ENCODE measurements at regions not wholly inside any gene's neighbourhood (a gene's known extent, or its start where the extent isn't known, plus 50 kb on each side); places are given as distances from the start of the nearest gene placed in this dataset.

DNA sequence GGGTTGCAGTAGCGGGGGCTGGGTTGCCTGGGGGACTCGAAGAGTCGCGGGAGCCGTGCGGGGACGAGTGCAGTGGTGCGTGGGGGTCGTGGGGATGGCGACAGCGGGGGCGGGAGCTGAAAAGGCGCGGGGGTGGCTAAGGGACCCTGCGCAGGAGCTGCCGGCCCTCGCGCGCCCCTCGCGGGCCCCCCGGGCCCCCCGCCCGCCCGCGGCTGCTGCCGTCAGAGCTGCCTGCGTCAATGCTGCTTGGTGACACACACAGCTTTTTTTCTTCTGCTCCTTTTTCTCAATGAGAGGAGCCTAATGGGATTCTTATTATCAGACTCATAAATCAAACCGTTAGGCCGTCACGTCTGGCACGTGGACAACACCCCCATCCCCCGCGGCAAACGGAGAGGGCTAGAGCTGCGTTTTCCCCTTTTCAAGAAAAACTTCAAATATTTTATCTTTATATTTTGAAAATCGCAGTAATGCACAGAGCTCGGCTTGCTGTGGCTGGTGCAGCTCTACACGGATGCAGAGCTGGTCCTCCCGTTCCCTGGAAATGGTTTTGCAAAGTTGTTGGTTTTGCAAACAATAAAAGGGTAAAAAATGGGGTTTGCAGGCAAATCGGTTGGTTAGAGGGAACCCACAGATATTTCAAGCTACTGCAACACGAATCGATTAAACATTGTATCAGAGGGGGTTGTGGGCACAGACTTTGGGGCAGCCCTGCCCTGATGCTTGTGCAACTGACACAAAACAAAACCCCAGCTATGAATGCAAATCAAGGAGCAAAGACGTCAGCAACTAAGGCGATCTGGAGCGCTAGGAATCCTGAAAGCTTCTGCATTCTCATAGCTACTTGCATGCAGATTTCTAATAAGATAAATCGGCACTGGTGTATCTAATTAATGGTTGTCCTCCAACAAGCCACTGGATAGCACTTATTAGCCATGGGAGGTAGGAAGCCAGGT is 161.4 kb downstream of the TBXT start:
- in situ Hi-C loops (cut with HindIII; ENCODE audit: low pct_unique_long_range_greater_than_20kb, low sequenced_read_pairs), result no loop called here
- no peak for DNase-seq (ENCODE audit: low read depth in 1 of 2, low spot score in 1 of 2)
- no peak for TF ChIP-seq JUND (IDR thresholded peaks at IDR 0.05; ENCODE audit: low read depth)

DNA sequence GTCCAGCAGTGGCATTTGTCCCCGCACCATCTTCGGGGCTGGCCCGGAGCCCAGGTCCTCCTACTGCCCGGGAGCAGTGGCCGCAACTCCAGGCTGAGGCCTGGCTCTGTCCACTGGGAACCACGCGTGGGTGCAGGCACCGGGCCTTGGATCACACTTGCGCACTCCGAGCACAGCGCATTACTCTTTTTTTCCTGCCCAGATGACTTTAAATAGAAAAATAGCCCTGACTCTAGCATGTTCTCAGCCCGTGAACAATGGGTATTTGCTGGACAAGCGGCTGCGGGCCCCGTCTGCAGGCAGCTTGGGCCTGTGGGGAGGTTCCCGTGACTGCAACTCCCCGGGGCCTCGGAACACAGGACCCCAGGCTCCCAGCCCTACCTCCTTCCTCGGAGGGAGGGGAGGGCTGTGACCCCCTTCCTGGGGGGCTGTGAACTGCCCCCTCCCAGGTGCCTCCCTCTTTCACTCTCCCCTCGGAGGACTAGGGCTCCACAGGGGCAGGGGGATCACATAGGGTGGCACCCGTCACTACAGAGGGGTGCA is 162.2 kb downstream of the TBXT start:
- no peak for DNase-seq (ENCODE audit: low read depth in 1 of 2, low spot score in 1 of 2)
- in situ Hi-C loops (cut with HindIII; ENCODE audit: low pct_unique_long_range_greater_than_20kb, low sequenced_read_pairs), result no loop called here
- TF ChIP-seq JUND (IDR thresholded peaks at IDR 0.05; ENCODE audit: low read depth), result no peak

DNA sequence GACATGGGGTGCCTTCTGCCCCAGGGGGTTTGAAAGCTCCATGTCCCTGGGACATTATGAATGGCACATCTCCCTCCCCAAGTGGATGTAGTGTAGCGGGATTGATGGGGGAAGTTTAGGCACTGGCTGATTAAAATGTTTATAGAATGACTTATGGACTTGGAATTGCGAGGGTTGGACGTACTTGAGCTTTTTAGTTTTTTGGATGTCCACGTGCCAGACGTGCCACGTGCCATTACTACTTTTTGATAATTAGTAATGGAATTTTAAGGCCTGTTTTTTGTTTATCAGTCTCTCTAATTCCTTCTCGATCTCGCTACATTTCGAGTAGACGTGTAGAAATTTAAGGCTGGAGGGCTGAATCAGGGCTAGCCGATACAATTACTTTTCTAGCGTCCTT is 162.8 kb downstream of the TBXT start:
- DNase-seq (ENCODE audit: low read depth in 1 of 2, low spot score in 1 of 2), result no peak
- in situ Hi-C loops (cut with HindIII; ENCODE audit: low pct_unique_long_range_greater_than_20kb, low sequenced_read_pairs), result no loop called here
- no peak for TF ChIP-seq JUND (IDR thresholded peaks at IDR 0.05; ENCODE audit: low read depth)

DNA sequence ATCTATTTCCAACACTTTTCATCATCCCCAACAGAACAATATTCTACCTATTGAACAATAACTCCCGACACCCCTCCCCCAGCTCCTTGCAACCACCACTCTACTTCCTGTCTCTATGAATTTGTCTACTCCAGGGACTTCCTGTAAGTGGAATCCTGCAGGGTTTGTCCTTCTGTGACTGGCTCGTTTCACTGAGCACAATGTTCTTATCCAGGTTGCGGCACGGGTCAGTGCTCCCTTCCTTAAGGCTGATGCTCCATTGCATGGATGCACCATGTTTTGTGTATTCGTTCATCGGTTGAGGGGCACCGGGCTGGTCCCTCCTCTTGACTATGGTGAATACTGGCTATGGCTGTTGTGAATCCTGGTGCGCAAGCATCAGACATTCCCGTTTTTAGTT is 163.2 kb downstream of the TBXT start:
- in situ Hi-C loops (cut with HindIII; ENCODE audit: low pct_unique_long_range_greater_than_20kb, low sequenced_read_pairs), result no loop called here
- TF ChIP-seq JUND (IDR thresholded peaks at IDR 0.05; ENCODE audit: low read depth), result no peak
- no peak for DNase-seq (ENCODE audit: low read depth in 1 of 2, low spot score in 1 of 2)

DNA sequence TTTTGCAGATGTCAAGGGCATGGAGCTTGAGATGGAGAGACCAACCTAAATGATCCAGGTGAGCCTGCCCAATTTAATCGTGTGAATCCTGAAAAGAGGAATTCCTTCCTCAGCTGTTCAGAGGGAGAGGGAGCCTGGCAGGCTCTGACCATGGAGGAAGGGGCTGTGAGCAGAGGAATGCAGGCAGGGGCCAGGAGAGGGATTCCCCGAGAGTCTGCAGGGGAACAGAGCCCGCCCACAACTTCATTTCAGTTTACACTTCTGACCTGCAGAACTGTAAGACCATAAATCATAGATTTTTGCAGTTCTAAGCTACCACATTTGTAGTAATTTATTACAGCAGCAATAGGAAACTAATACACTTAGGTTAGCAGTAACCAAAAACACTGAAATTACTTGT is 164.1 kb downstream of the TBXT start:
- TF ChIP-seq JUND (IDR thresholded peaks at IDR 0.05; ENCODE audit: low read depth), result no peak
- in situ Hi-C loops (cut with HindIII; ENCODE audit: low pct_unique_long_range_greater_than_20kb, low sequenced_read_pairs), result no loop called here
- no peak for DNase-seq (ENCODE audit: low read depth in 1 of 2, low spot score in 1 of 2)

DNA sequence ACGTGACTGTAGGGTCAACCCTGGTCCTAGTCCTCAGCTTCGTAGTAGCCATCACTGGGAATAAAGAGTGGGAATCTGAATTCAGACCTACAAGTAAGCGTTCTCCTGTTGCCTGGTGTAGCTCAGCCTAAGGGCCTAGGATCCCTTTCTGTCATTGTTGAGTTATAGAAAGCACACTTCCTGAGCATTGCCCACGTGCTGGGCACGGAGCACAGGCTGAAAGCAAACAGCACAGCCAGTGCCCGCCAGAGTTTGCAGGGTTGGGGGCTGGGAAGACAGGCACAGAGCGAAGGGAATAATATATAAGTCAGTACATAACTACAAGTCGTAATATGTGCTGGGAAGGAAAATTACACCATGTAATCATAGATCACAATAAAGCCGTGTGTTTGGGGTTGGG is 166.3 kb downstream of the TBXT start:
- TF ChIP-seq JUND (IDR thresholded peaks at IDR 0.05; ENCODE audit: low read depth), result no peak
- in situ Hi-C loops (cut with HindIII; ENCODE audit: low pct_unique_long_range_greater_than_20kb, low sequenced_read_pairs), result no loop called here
- no peak for DNase-seq (ENCODE audit: low read depth in 1 of 2, low spot score in 1 of 2)

DNA sequence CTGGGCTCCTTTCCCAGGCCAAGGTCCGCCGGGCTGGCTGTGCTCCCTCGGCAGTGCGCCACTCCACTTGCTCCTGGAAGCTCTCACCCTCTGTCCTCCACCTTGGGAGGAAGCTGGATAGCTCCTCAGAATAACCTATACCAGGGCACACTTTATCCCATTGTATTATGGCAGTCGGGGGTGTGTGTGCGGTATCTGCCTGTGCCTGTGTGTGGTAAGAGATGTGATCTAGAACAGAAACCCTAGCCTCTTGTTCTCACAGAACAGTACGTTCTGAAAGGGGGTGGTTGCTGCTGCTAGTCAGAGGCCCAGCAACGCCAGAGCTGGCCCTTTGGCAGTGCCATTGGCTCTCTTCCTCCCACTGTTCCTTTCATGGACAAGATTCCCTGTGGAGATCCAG is 168.4 kb downstream of the TBXT start:
- no peak for TF ChIP-seq JUND (IDR thresholded peaks at IDR 0.05; ENCODE audit: low read depth)
- in situ Hi-C loops (cut with HindIII; ENCODE audit: low pct_unique_long_range_greater_than_20kb, low sequenced_read_pairs), result no loop called here
- DNase-seq (ENCODE audit: low read depth in 1 of 2, low spot score in 1 of 2), result no peak

DNA sequence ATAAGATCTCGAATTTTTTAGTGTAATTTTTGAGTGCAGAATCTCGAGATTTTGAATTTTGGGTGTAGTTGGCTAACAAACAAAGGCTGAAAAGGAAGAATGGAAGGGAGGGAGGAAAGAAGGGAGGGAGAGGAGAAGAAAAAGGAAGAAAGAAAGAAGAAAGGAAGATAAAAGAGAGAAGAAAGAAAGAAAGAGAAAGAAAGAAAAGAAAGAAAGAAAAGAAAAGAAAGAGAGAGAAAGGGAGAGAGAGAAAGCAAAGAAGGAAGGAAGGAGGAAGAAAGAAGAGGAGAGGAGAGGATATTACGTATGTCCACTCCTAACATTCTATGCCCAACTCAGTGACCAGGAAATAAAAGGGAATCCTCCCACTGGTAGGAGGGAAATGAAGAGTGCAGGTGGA is 169.6 kb downstream of the TBXT start:
- in situ Hi-C loops (cut with HindIII; ENCODE audit: low pct_unique_long_range_greater_than_20kb, low sequenced_read_pairs), result no loop called here
- no peak for DNase-seq (ENCODE audit: low read depth in 1 of 2, low spot score in 1 of 2)
- TF ChIP-seq JUND (IDR thresholded peaks at IDR 0.05; ENCODE audit: low read depth), result no peak

DNA sequence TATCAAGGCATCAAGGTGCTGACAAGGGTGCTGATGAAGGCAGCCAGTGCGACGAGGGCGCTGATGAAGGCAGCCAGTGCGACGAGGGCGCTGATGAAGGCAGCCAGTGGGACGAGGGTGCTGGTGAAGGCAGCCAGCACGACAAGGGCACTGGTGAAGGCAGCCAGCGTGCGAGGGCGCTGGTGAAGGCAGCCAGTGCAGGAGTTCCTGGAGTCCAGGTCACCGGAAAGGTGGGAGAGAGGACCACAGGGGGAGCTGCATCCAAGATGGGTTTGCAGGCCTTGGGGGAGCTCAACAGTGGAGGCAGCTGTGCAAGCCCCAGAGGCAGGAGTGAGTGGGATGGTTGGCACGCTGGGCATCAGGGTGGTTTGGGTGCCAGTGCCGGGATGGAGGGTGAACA is 176.3 kb downstream of the TBXT start:
- in situ Hi-C loops (cut with HindIII; ENCODE audit: low pct_unique_long_range_greater_than_20kb, low sequenced_read_pairs), result no loop called here
- TF ChIP-seq JUND (IDR thresholded peaks at IDR 0.05; ENCODE audit: low read depth), result no peak
- DNase-seq (ENCODE audit: low read depth in 1 of 2, low spot score in 1 of 2), result no peak

DNA sequence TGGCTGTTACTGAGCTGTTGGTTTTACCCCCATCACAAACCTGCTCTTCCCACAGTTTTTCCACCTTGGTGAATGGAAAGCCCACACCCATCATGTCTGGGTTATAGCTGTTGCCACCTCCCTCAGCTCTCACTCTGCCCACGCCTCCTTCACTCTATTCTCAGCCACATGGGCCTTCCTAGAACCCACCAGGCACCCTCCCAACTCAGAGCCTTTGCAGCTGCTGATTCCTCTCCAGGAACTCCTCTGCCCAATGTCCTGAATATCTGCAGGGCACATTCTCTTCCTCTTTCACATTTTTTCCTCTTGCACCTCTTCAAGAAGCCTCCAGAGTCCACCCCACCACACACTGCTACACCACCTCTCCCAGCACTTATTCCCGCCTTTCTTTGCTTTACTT is 177.4 kb downstream of the TBXT start:
- no peak for TF ChIP-seq JUND (IDR thresholded peaks at IDR 0.05; ENCODE audit: low read depth)
- no peak for DNase-seq (ENCODE audit: low read depth in 1 of 2, low spot score in 1 of 2)
- in situ Hi-C loops (cut with HindIII; ENCODE audit: low pct_unique_long_range_greater_than_20kb, low sequenced_read_pairs), result no loop called here

DNA sequence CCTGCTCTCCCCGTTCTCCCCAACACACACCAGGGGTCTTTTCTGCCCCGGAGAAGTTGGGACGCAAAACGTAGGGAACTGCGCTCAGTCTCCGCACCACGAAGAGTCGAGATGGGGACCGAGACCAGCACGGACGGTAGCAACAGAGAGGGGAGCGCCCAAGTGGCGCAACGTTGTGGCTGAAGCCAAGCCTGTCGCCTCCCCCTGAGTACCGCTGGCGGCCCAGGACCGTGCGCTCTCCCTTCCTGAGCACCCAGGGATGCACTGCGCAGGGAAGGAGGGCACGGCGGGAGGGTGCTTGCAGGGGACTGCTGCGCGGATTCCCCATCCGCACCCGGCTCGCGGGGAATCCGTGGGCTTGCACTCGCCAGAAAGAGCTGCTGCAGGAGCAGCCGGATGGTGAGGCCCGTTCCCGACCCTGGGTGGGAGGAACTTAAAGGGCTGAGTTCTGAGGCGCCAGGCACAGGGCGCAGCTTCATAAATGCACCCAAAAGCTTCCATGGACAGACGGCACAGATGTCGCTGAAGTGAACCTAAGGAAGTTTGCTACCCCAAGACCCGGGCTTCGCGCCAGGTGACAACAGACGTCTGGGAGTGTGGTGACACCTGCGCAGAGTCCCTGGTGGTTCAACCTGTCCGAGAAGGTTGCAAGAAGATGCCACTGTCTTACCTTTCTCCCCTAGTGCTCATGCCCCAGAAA is 178.7 kb downstream of the TBXT start:
- DNase-seq (ENCODE audit: low read depth in 1 of 2, low spot score in 1 of 2), result no peak
- in situ Hi-C loops (cut with HindIII; ENCODE audit: low pct_unique_long_range_greater_than_20kb, low sequenced_read_pairs), result no loop called here
- TF ChIP-seq JUND (IDR thresholded peaks at IDR 0.05; ENCODE audit: low read depth), result no peak

DNA sequence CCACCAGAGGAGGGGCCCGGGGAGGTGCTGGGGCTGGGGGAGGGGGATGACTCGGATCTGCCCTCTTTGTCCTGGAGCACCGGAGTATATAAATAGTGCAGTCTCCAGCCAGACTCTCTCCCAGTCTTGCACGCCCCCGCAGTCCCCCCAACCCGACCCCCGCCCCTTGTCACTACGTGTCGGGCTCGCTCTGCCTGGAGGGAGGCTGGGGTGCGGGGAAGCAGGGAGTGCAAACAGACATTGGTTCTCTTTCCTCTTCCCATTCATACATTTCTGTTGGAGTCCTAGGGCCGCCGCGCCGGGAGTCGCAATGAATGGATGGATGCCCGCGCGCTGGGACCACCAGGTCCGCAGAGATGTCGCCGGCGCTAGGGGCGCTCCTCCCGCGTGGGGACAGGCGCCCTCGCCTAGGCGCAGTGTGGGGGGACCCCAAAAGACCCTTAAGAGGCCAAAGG is 179.3 kb downstream of the TBXT start:
- TF ChIP-seq JUND (IDR thresholded peaks at IDR 0.05; ENCODE audit: low read depth), result no peak
- in situ Hi-C loops (cut with HindIII; ENCODE audit: low pct_unique_long_range_greater_than_20kb, low sequenced_read_pairs), result no loop called here
- no peak for DNase-seq (ENCODE audit: low read depth in 1 of 2, low spot score in 1 of 2)

Data from T47D (cell line).